Mesothelial cell of epicardium (in vitro differentiated cells): ENCODE measurements at regions not wholly inside any gene's neighbourhood (a gene's known extent, or its start where the extent isn't known, plus 50 kb on each side); places are given as distances from the start of the nearest gene placed in this dataset.

Experiments used
- DNase-seq, 2 experiments: peaks; one replicate each; pipeline ENCODE4 v3.0.0; 2021; ENCODE audit warnings: low spot score in 2 of 2; ENCODE audit not compliant: unreplicated experiment in 2 of 2
- H3K27ac Mint-ChIP-seq: 2 replicates; pipeline ENCODE4 v1.8.0; 2021; ENCODE audit warnings: mixed read lengths
- H3K27me3 Mint-ChIP-seq: 2 replicates; pipeline ENCODE4 v1.8.0; 2021; ENCODE audit warnings: low read depth, mixed read lengths
- H3K36me3 Mint-ChIP-seq: 2 replicates; pipeline ENCODE4 v1.8.0; 2021; ENCODE audit warnings: mixed read lengths
- H3K4me1 Mint-ChIP-seq: 2 replicates; pipeline ENCODE4 v1.8.0; 2021; ENCODE audit warnings: mixed read lengths
- H3K4me3 Mint-ChIP-seq: 2 replicates; pipeline ENCODE4 v1.8.0; 2021; ENCODE audit warnings: mild to moderate bottlenecking, moderate library complexity, mixed read lengths
- H3K9me3 Mint-ChIP-seq: 2 replicates; pipeline ENCODE4 v1.8.0; 2021; ENCODE audit warnings: mixed read lengths
- TF ChIP-seq, protein P1 (sequence below): fragments of 200-600 bp; sonication (generic); IDR thresholded peaks from one replicate; pipeline ENCODE4 v1.5.0; 2021; ENCODE audit warnings: antibody characterized with exemption; ENCODE audit not compliant: unreplicated experiment

DNA sequence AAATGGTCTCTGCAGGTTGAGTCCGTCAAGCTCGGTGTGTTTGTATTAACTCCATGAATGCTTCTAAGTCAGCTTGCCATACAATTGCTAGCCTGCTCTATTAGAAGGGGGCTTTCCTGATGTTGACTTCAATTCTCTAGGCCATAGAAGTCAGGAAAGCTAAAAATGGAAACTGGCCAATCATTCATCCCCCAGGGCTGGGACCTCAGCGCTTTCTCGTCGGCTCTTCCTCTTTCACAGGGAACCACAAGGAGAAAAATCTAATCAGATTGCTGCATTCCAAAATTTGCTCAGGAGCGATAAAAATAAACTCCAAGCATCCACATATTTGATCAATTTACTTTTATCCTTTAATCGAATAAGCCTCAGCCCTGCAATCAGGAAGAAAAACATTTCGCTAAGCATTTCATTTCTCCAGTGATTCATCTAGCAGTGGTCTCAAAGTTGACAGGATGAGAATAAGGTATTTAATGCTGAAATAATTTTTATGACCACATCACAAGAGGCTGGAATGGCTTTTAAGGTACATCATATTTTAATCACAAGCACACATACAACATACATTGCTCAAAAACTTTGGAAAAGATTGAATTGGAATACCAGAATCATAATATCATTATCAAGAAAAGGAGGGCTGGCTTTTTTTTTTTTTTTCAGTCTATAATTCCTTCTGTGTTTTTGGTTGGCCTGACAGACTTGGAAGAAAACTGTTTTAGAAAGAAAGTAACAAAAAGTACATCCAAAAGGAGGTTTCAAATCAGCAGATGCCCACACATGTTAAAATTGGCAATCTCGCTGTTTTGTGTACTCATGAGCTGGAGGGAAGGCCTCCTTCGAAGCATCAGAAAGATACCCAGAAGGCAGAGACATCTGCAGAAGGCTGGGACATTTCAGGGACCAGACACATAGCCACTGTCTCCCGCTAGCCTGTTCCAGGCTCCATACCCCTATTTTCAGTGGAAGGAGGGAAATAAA is 316.3 kb downstream of the NUAK1 start:
- peak overlapping the region; percentile 57 for H3K27ac Mint-ChIP-seq
- H3K9me3 Mint-ChIP-seq: no peaks in the 10 kb centered on the region
- no peak overlapping the region for H3K4me3 Mint-ChIP-seq
- TF ChIP-seq, protein P1, sequence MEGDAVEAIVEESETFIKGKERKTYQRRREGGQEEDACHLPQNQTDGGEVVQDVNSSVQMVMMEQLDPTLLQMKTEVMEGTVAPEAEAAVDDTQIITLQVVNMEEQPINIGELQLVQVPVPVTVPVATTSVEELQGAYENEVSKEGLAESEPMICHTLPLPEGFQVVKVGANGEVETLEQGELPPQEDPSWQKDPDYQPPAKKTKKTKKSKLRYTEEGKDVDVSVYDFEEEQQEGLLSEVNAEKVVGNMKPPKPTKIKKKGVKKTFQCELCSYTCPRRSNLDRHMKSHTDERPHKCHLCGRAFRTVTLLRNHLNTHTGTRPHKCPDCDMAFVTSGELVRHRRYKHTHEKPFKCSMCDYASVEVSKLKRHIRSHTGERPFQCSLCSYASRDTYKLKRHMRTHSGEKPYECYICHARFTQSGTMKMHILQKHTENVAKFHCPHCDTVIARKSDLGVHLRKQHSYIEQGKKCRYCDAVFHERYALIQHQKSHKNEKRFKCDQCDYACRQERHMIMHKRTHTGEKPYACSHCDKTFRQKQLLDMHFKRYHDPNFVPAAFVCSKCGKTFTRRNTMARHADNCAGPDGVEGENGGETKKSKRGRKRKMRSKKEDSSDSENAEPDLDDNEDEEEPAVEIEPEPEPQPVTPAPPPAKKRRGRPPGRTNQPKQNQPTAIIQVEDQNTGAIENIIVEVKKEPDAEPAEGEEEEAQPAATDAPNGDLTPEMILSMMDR: no peak
- no peaks in the 10 kb centered on the region for H3K27me3 Mint-ChIP-seq
- peaks cover 24% of the 10 kb centered on the region for H3K4me1 Mint-ChIP-seq
- no peak for DNase-seq
- H3K36me3 Mint-ChIP-seq: peaks cover 2% of the 10 kb centered on the region

DNA sequence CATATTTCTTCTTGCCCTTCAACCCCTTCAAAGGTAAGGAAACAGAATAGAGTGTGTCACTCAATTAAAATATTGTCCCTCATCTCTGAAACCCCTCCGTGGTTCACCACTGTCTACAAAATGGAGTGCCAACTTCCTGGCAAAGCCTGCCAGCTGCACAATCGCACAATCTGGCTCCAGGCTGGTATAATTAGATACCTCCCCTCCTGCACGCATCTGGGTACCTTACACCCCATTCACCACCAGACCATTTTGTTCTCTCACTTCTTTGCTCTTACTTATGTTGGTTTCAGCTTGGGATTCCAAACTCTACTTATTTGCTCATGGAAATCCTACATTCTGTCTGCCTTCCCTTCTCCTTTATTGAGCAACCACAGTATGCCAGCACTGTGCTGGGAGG is 314.9 kb downstream of the NUAK1 start:
- DNase-seq: no peak
- Mint-ChIP-seq H3K27me3 (no peaks in the 10 kb centered on the region), H3K9me3 (no peaks in the 10 kb centered on the region), H3K4me3 (no peak overlapping the region), H3K27ac (no peak overlapping the region), H3K4me1 (peaks cover 24% of the 10 kb centered on the region), H3K36me3 (peaks cover 2% of the 10 kb centered on the region)
- TF ChIP-seq, protein P1: no peak

DNA sequence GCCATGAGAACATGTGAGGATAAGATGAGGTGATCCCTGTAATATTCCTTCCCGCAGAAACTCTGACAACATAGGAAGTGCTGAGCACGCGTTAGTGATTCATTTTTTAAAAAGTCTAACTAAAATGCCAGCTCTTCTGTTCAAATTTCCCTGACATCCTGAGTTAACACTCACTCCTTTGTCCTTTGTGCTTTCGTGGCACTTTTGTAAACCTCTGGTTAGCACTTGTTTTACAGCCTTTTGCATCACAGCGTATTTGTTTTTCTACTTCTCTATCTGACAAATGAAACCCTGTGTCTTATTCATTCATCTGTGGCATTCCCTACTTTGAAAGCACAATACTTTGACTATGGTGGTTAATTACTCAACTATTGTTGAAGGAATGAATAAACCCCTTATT is 313.6 kb downstream of the NUAK1 start:
- Mint-ChIP-seq H3K27ac (no peak overlapping the region), H3K27me3 (no peaks in the 10 kb centered on the region), H3K4me3 (no peak overlapping the region), H3K9me3 (no peaks in the 10 kb centered on the region), H3K4me1 (peaks cover 25% of the 10 kb centered on the region), H3K36me3 (peaks cover 2% of the 10 kb centered on the region)
- no peak for DNase-seq
- TF ChIP-seq, protein P1: no peak

DNA sequence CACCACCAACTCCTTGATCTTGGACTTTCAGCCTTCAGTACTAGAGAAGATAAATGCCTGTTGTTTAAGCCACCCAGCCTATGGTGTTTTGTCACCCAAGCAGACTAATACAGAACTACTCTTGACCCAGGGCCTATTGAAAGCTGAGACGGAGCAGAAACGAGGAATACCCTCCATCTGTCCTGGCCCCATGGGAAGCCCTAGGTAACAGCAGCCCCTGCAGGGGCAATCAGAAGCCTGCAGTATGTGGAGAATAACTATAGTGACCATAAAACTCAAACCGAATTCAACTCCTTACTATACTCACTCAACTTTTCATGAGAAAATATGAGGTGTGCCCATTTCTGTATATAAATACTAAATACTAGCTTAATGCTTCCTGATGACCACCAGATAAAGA is 307.4 kb downstream of the NUAK1 start:
- Mint-ChIP-seq H3K36me3 (no peaks in the 10 kb centered on the region), H3K27ac (peak overlapping the region; percentile 70)

DNA sequence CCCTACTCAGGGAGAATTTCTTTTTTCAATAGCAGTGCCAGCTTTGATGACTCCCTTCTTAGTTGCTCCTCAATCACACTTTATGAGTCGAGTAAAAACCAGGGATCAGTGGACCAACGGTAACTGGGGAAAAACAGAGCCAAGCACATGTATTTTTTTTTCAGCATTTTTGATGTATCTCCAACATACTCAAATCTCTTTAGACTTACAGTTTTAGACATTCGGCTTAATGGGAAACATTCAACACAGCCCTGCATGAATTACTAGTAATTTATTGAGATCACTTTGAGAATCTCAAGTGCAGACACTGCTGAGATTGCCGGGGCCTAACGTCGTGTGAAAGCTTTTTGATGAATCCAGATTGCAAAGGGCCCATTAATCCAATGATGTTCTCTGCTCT is 306.7 kb downstream of the NUAK1 start:
- H3K36me3 Mint-ChIP-seq: no peaks in the 10 kb centered on the region
- H3K4me3 Mint-ChIP-seq: no peak overlapping the region
- no peaks in the 10 kb centered on the region for H3K27me3 Mint-ChIP-seq
- no peaks in the 10 kb centered on the region for H3K9me3 Mint-ChIP-seq
- peaks cover 16% of the 10 kb centered on the region for H3K4me1 Mint-ChIP-seq
- TF ChIP-seq, protein P1: no peak
- no peak for DNase-seq
- H3K27ac Mint-ChIP-seq: peak overlapping the region; percentile 70

More for the DNA sequence above, 307.4 kb downstream of the NUAK1 start:
- TF ChIP-seq, protein P1: no peak
- no peak for DNase-seq
- Mint-ChIP-seq H3K27me3 (no peaks in the 10 kb centered on the region), H3K4me1 (peaks cover 16% of the 10 kb centered on the region), H3K9me3 (no peaks in the 10 kb centered on the region), H3K4me3 (no peak overlapping the region)
